SK-MEL-5 (cell line): ENCODE measurements at regions not wholly inside any gene's neighbourhood (a gene's known extent, or its start where the extent isn't known, plus 50 kb on each side); places are given as distances from the start of the nearest gene placed in this dataset.

Experiments used
- DNase-seq: peaks from one replicate; pipeline ENCODE4 v3.0.0-alpha.2; 2016; ENCODE audit warnings: low read depth, low spot score
- in situ Hi-C: cut with HindIII; loops from 2 replicates; pipeline ENCODE4 v1.10.0; 2016; ENCODE audit warnings: low sequenced_read_pairs, high pct_unique_total_duplicates, low pct_unique_long_range_greater_than_20kb

- DNase-seq: no peak
- in situ Hi-C loops: no loop called here
Observed at GRCh38 chr17:34793231-34793908, 167.9 kb downstream of the CCT6B start.

GRCh38 chr17:34788696-34789095 lies 172.6 kb downstream of the CCT6B start:
- in situ Hi-C loops: no loop called here
- no peak for DNase-seq

GRCh38 chr17:34784526-34784925 lies 176.7 kb downstream of the CCT6B start:
- DNase-seq: no peak
- in situ Hi-C loops: no loop called here

- in situ Hi-C loops: no loop called here
- DNase-seq: no peak
Observed at GRCh38 chr17:34782271-34782670, 179.0 kb downstream of the CCT6B start.

- no peak for DNase-seq
- in situ Hi-C loops: no loop called here
Observed at GRCh38 chr17:34781571-34782108, 179.6 kb downstream of the CCT6B start.

GRCh38 chr17:34781071-34781470 lies 180.2 kb downstream of the CCT6B start:
- in situ Hi-C loops: no loop called here
- DNase-seq: no peak

GRCh38 chr17:34780438-34780837 lies 180.8 kb downstream of the CCT6B start:
- in situ Hi-C loops: no loop called here
- no peak for DNase-seq

- in situ Hi-C loops: no loop called here
- DNase-seq: no peak
Observed at GRCh38 chr17:34776456-34777443, 184.5 kb downstream of the CCT6B start.

- in situ Hi-C loops: no loop called here
- DNase-seq: no peak
Observed at GRCh38 chr17:34773036-34773435, 188.2 kb downstream of the CCT6B start.

- no peak for DNase-seq
- in situ Hi-C loops: no loop called here
Observed at GRCh38 chr17:34771891-34772290, 189.4 kb downstream of the CCT6B start.

GRCh38 chr17:34770586-34770985 lies 190.7 kb downstream of the CCT6B start:
- no peak for DNase-seq
- in situ Hi-C loops: no loop called here

GRCh38 chr17:34769899-34770298 lies 190.5 kb downstream of the TMEM132E start:
- no peak for DNase-seq
- in situ Hi-C loops: no loop called here

GRCh38 chr17:34769049-34769448 lies 189.7 kb downstream of the TMEM132E start:
- no peak for DNase-seq
- in situ Hi-C loops: no loop called here

- no peak for DNase-seq
- in situ Hi-C loops: no loop called here
Observed at GRCh38 chr17:34765291-34765690, 185.9 kb downstream of the TMEM132E start.

GRCh38 chr17:34764716-34765115 lies 185.3 kb downstream of the TMEM132E start:
- in situ Hi-C loops: no loop called here
- DNase-seq: no peak

- DNase-seq: peak; percentile 14
- in situ Hi-C loops: no loop called here
Observed at GRCh38 chr17:34763728-34764665, 184.6 kb downstream of the TMEM132E start.

- in situ Hi-C loops: no loop called here
Observed at GRCh38 chr17:34762078-34762477, 182.7 kb downstream of the TMEM132E start.

GRCh38 chr17:34761646-34762045 lies 182.3 kb downstream of the TMEM132E start:
- no peak for DNase-seq
- in situ Hi-C loops: no loop called here

More at GRCh38 chr17:34762078-34762477, 182.7 kb downstream of the TMEM132E start:
- DNase-seq: no peak
